ENCODE measurements at regions not wholly inside any gene's neighbourhood (a gene's known extent, or its start where the extent isn't known, plus 50 kb on each side); places are given as distances from the start of the nearest gene placed in this dataset.

DNA sequence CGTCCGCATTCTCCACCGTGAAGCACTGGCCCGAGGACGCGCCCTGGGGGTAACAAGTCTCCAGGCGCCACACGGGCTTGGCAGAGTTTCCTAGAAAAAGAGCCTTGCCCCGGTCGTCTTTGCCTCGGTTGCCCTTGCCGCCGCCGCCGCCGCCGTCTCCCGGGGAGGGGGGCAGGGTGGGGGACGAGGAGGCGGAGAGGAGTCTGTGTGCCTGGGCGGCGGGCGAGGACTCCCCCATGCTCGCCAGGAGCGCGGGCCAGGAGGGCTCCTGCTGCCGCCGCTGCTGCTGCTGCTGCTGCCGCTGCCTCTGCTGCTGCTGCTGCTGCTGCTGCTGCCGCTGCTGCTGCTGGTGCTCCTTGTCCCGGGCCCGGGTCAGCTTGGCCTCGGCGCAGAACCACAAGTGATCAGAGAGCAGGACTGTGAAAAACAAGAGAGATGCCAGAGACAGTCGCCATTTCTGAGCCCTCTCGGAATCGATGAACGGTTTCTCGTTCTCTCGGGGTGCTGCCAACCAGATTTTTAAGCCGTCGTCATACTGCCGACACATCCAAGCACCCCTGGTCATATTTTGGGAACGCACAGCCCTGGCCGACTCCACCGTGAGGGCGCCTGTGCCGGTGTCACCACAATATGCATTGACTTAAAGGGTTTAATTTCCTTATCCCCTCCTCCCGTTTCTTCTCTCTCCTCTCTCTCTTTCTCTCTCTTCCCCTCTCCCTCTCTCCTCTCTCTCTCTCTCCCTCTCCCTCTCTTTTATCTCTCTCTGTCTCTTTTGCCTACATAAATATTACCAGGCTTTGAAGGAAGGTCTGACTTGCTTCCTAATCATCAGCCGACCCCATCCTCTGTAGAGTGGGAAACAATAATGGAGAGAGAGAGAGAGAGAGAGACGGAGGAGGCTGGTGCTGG, 349.1 kb downstream of the LIG4 start:
- Mint-ChIP-seq H3K4me1 (ENCODE audit: low read depth) (peaks cover 6% of the 10 kb centered on the region), H3K27me3 (ENCODE audit: low read depth) (peaks cover 37% of the 10 kb centered on the region), H3K4me3 (no peak overlapping the region), H3K27ac (no peak overlapping the region), H3K36me3 (ENCODE audit: low read depth) (no peaks in the 10 kb centered on the region), H3K9me3 (ENCODE audit: insufficient read depth) (no peaks in the 10 kb centered on the region)
- ChIA-PET CTCF (no interaction called here), POLR2A (no interaction called here)
- no peak for DNase-seq
- ATAC-seq = no peak

DNA sequence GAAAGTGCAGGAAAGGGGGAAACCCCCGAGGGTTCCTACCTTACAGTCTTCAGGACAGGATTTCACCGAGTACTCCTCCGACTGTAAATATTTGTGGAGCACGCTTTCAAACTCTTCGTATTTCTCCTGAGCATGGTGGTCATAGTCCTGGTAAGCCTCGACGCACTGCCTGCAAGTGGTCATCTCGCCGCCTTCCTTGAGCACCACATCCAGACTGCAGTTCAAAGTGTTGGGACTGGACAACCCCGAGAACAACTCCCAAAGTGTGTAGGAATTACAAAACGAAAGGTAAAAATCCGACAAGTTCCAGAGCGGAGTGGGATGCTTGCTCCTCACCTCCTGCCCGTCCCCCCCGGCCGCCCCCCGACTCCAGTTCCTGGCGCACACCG, 349.7 kb downstream of the LIG4 start:
- DNase-seq = no peak
- ChIA-PET POLR2A (no interaction called here), CTCF (no interaction called here)
- Mint-ChIP-seq H3K27ac (no peak overlapping the region), H3K4me3 (no peak overlapping the region), H3K9me3 (ENCODE audit: insufficient read depth) (no peaks in the 10 kb centered on the region), H3K27me3 (ENCODE audit: low read depth) (peaks cover 37% of the 10 kb centered on the region), H3K36me3 (ENCODE audit: low read depth) (no peaks in the 10 kb centered on the region), H3K4me1 (ENCODE audit: low read depth) (peaks cover 6% of the 10 kb centered on the region)
- ATAC-seq = no peak

DNA sequence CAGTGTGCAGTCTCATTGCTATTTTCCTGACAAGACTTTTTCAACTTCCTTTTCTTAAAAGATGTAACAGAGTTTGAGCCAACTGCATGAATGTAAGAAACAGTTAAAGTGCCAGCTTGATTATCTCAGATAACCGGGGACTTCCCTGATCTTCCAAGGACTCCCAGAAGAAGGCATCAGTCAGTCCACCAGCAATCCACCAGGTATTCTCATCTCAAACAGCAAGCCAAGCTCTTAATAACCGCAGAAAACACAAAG, 350.1 kb downstream of the LIG4 start:
- CTCF ChIA-PET = no interaction called here
- Mint-ChIP-seq H3K36me3 (ENCODE audit: low read depth) (no peaks in the 10 kb centered on the region), H3K27me3 (ENCODE audit: low read depth) (peaks cover 37% of the 10 kb centered on the region), H3K27ac (no peak overlapping the region), H3K9me3 (ENCODE audit: insufficient read depth) (peaks cover 3% of the 10 kb centered on the region), H3K4me1 (ENCODE audit: low read depth) (peaks cover 6% of the 10 kb centered on the region), H3K4me3 (no peak overlapping the region)
- no peak for ATAC-seq
- no peak for DNase-seq
- POLR2A ChIA-PET = no interaction called here

DNA sequence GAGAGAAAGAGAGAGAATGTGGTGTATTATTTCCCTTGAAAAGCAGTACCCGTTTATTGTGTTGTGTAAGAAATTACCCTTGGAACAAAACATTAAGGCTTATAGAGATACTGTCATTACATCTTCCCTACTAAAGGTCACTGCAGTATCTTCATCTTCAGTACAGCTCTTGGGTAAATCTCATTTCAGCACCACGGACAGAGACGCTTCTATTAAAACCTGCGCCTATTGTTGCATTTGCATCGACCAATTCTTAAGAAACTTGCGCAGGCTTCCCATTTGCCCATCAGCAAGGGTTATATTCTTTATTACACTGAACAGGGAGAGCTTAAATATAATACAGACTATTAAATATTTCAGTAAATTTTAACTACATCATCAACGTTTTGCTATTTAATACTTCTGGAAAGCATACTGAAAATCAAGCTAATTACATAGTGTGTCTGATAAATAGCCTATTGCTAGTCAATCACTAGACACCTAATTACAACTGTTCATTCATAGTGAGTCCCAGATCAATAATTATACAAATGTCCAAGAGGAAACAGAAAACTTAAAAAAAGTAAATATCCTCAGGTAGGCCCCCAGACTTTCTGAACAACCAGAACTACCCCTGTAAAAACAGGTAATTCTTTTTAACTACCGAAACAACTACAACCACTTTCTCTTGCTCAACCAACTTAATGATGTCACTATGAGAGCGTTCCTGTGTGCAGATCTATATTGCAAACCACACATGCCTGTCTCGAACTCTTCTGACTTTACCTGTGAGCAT, 350.6 kb downstream of the LIG4 start:
- H3K4me1 Mint-ChIP-seq (ENCODE audit: low read depth) = peaks cover 6% of the 10 kb centered on the region
- ATAC-seq = no peak
- DNase-seq = peak; percentile 38
- ChIA-PET CTCF (no interaction called here), POLR2A (no interaction called here)
- H3K27ac Mint-ChIP-seq = no peak overlapping the region
- H3K27me3 Mint-ChIP-seq (ENCODE audit: low read depth) = peaks cover 33% of the 10 kb centered on the region
- H3K36me3 Mint-ChIP-seq (ENCODE audit: low read depth) = no peaks in the 10 kb centered on the region
- peaks cover 3% of the 10 kb centered on the region for H3K9me3 Mint-ChIP-seq (ENCODE audit: insufficient read depth)
- H3K4me3 Mint-ChIP-seq = no peak overlapping the region

DNA sequence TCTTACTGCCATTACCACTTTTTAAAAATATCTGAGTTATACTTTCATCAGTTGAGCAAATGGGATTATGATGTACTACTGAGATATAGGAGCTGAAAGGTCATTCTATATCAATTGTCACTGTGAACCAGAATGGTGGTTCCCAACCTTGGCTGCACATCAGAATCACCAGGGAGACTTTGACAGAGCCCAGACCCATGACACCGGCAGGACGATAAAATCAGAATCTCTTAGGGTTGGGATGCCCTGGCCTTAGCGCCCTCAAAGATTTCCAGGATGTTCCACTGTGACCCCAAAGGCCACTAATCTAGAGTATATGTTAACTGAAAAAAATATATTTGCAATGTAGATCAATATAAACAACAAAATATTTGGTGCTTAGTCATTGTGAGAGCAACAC, 355.1 kb downstream of the LIG4 start:
- Mint-ChIP-seq H3K27ac (no peak overlapping the region), H3K27me3 (ENCODE audit: low read depth) (peaks cover 8% of the 10 kb centered on the region), H3K36me3 (ENCODE audit: low read depth) (no peaks in the 10 kb centered on the region), H3K4me3 (no peak overlapping the region), H3K9me3 (ENCODE audit: insufficient read depth) (peaks cover 3% of the 10 kb centered on the region), H3K4me1 (ENCODE audit: low read depth) (no peaks in the 10 kb centered on the region)
- no peak for ATAC-seq
- POLR2A ChIA-PET = no interaction called here
- CTCF ChIA-PET = no interaction called here
- no peak for DNase-seq

DNA sequence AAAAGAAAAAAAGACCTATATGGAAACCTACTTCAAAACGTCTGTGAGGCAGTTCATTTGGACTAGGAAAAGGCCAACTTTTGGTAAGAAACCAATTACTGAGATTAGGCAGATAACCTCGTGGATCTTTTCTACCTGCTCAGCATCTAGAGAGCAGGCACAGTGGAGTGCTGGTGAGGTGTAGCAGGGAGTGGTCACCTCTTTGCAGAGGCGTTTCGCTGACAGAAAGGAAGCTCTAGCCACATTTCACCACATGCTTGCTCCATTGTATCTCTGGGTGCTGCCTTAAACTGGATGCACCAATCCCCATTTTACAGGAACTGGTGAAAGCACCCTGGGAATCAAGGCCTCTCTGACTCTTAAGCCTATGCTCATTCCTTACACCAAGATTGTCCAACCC, 360.5 kb downstream of the LIG4 start:
- ChIA-PET CTCF (no interaction called here), POLR2A (no interaction called here)
- ATAC-seq = no peak
- Mint-ChIP-seq H3K27ac (no peak overlapping the region), H3K9me3 (ENCODE audit: insufficient read depth) (no peaks in the 10 kb centered on the region), H3K27me3 (ENCODE audit: low read depth) (no peaks in the 10 kb centered on the region), H3K4me1 (ENCODE audit: low read depth) (no peaks in the 10 kb centered on the region), H3K36me3 (ENCODE audit: low read depth) (no peaks in the 10 kb centered on the region), H3K4me3 (no peak overlapping the region)
- no peak for DNase-seq

DNA sequence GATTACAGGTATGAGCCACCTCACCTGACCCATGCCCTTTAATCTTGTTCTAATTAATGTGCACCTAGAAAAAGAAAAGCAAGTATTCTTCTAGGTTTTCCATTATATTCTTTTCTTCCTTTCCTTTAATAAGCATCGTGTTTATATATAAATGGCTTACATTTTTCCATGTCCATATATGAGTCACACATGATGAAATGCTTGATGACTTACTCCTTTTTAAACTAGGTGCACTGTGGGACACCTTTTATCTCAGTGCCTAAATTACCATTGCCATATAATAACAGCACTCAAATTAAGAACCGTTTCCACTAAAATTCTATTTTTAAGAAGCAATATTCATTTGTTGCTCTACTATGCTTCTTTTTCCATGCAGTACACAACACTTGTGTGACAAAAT, 363.3 kb downstream of the LIG4 start:
- Mint-ChIP-seq H3K27ac (no peak overlapping the region), H3K36me3 (ENCODE audit: low read depth) (no peaks in the 10 kb centered on the region), H3K4me1 (ENCODE audit: low read depth) (no peaks in the 10 kb centered on the region), H3K27me3 (ENCODE audit: low read depth) (no peaks in the 10 kb centered on the region), H3K9me3 (ENCODE audit: insufficient read depth) (no peaks in the 10 kb centered on the region), H3K4me3 (no peak overlapping the region)
- ChIA-PET CTCF (no interaction called here), POLR2A (no interaction called here)
- no peak for ATAC-seq
- DNase-seq = no peak

DNA sequence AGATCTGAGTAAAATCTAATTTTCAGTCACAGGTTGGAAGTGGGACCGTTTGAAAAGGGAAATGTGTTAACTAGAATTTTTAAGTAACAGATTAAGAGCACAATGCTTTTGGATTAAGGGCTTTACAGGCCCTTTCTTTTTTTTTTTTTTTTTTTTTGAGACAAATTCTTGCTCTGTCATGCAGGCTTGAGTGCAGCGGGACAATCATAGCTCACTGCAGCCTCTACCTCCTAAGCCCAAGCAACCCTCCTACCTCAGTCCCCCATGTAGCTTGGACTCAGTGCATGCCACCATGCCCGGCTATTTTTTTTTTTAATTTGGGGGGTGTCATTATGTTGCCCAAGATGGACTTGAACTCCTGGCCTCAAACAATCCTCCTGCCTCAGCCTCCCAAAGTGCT, 363.7 kb downstream of the LIG4 start:
- no peak overlapping the region for H3K4me3 Mint-ChIP-seq
- H3K9me3 Mint-ChIP-seq (ENCODE audit: insufficient read depth) = no peaks in the 10 kb centered on the region
- no peak for DNase-seq
- H3K4me1 Mint-ChIP-seq (ENCODE audit: low read depth) = no peaks in the 10 kb centered on the region
- no peaks in the 10 kb centered on the region for H3K36me3 Mint-ChIP-seq (ENCODE audit: low read depth)
- no peaks in the 10 kb centered on the region for H3K27me3 Mint-ChIP-seq (ENCODE audit: low read depth)
- no peak overlapping the region for H3K27ac Mint-ChIP-seq
- ChIA-PET POLR2A (no interaction called here), CTCF (no interaction called here)
- no peak for ATAC-seq

DNA sequence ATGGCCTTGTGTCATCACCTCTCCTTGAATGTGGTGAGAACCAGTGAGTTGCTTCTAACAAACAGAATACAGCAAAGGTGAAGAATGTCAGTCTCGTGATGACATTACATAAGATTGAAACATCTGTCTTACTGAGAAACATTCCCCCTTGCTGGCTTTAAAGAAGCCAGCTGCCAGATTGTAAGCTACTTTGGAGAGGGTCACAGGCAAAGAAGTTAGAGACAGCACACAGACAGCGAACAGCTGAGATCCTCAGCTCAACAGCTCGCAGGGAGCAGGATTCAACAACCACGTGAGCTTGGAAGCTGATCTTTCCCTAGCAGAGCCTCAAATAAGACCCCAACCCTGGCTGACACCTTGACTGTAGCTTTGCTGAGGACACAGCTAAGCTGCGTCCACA, 367.9 kb downstream of the LIG4 start:
- no peak for ATAC-seq
- H3K9me3 Mint-ChIP-seq (ENCODE audit: insufficient read depth) = no peaks in the 10 kb centered on the region
- CTCF ChIA-PET = no interaction called here

DNA sequence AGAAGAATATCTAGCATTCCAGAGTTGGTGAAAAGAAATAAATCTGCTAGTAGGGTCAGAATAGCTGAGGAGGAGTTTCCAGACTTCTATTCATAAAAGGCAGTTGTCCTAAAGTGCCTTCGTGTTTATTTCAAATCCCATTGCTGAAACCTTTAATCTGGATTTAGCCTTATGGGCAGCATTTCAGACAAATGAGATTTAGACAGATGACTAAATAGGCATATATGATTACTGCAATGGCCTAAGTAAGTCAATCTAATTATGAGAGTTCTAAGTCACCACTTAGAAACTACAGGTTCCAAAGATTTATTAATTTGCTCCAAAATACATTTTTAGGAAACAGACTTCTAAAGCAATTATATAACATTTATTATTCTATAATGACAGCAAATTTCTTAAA, 368.7 kb downstream of the LIG4 start:
- no peak for DNase-seq
- Mint-ChIP-seq H3K4me3 (no peak overlapping the region), H3K27ac (no peak overlapping the region), H3K36me3 (ENCODE audit: low read depth) (no peaks in the 10 kb centered on the region), H3K9me3 (ENCODE audit: insufficient read depth) (no peaks in the 10 kb centered on the region), H3K27me3 (ENCODE audit: low read depth) (no peaks in the 10 kb centered on the region), H3K4me1 (ENCODE audit: low read depth) (no peaks in the 10 kb centered on the region)
- ATAC-seq = no peak
- ChIA-PET POLR2A (no interaction called here), CTCF (no interaction called here)

More for the DNA sequence above, 367.9 kb downstream of the LIG4 start:
- H3K36me3 Mint-ChIP-seq (ENCODE audit: low read depth) = no peaks in the 10 kb centered on the region
- H3K27me3 Mint-ChIP-seq (ENCODE audit: low read depth) = no peaks in the 10 kb centered on the region
- H3K4me1 Mint-ChIP-seq (ENCODE audit: low read depth) = no peaks in the 10 kb centered on the region
- POLR2A ChIA-PET = no interaction called here
- DNase-seq = no peak
- H3K4me3 Mint-ChIP-seq = no peak overlapping the region
- H3K27ac Mint-ChIP-seq = no peak overlapping the region

DNA sequence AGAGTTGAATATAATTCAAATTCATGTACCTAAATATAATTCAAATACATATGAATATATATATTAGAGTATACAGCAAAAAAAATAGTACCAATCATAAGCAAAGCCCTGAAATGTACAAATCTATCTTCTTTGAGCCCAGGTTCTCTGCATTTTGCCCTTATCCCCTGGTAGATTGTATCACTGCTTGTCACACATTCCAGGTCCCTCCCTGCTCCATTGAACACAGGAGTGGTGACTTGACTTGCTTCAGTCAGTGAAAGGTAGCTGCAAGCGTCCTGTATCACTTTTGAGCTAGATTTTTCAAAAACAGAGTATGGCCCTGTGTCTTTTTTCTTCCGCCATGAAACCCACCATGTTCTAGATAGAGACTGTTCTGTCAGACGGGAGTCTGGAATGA, 369.4 kb downstream of the LIG4 start:
- CTCF ChIA-PET = no interaction called here
- Mint-ChIP-seq H3K9me3 (ENCODE audit: insufficient read depth) (no peaks in the 10 kb centered on the region), H3K4me1 (ENCODE audit: low read depth) (no peaks in the 10 kb centered on the region), H3K27ac (no peak overlapping the region), H3K36me3 (ENCODE audit: low read depth) (no peaks in the 10 kb centered on the region), H3K4me3 (no peak overlapping the region), H3K27me3 (ENCODE audit: low read depth) (no peaks in the 10 kb centered on the region)
- DNase-seq (no peak), ATAC-seq (no peak)
- POLR2A ChIA-PET = no interaction called here

DNA sequence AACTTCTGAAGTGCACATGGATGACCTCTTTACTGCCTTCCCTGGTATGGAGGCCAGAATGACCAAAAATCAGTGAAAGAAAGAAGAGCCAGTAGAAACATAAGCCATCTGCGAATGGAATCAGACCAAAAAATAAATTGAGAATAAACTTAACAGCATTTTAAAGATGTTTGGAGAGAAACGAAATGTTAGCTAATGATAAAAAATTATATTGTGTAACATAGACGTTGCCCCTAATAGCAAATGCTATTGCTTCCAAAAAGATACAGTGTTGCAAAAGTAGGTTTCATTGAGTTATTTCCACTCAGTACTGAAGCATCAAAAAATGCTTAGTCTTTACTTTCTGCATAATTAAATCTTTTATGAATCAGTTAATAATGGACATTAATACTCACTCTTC, 371.7 kb downstream of the LIG4 start:
- Mint-ChIP-seq H3K36me3 (ENCODE audit: low read depth) (no peaks in the 10 kb centered on the region), H3K4me3 (no peak overlapping the region)
- ATAC-seq = no peak

DNA sequence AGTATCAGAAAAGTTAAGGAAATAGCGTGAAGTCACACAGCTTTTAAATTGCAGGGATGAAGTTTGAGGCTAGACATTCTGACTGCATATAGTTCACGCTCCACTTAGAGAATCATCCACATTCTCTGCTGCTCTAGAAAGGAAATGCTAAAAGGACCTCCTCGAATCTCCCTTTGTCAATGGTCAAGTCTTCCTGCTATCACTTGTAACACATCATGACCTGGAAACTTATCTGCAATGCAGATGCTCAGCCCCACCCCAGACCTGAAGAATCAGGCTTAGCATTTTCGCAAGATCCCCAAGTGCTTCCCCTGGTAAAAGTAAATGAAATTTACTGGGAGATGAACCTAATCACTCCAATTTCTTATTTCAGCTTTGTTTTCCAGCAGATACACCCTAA, 372.1 kb downstream of the LIG4 start:
- ChIA-PET POLR2A (no interaction called here), CTCF (no interaction called here)
- Mint-ChIP-seq H3K9me3 (ENCODE audit: insufficient read depth) (no peaks in the 10 kb centered on the region), H3K36me3 (ENCODE audit: low read depth) (no peaks in the 10 kb centered on the region), H3K4me1 (ENCODE audit: low read depth) (no peaks in the 10 kb centered on the region), H3K27me3 (ENCODE audit: low read depth) (no peaks in the 10 kb centered on the region), H3K4me3 (no peak overlapping the region), H3K27ac (no peak overlapping the region)
- ATAC-seq (no peak), DNase-seq (no peak)

More for the DNA sequence above, 371.7 kb downstream of the LIG4 start:
- ChIA-PET CTCF (no interaction called here), POLR2A (no interaction called here)
- DNase-seq = no peak
- no peaks in the 10 kb centered on the region for H3K27me3 Mint-ChIP-seq (ENCODE audit: low read depth)
- H3K9me3 Mint-ChIP-seq (ENCODE audit: insufficient read depth) = no peaks in the 10 kb centered on the region
- H3K4me1 Mint-ChIP-seq (ENCODE audit: low read depth) = no peaks in the 10 kb centered on the region
- H3K27ac Mint-ChIP-seq = no peak overlapping the region
